ENCODE measurements at regions not wholly inside any gene's neighbourhood (a gene's known extent, or its start where the extent isn't known, plus 50 kb on each side); places are given as distances from the start of the nearest gene placed in this dataset.

DNA sequence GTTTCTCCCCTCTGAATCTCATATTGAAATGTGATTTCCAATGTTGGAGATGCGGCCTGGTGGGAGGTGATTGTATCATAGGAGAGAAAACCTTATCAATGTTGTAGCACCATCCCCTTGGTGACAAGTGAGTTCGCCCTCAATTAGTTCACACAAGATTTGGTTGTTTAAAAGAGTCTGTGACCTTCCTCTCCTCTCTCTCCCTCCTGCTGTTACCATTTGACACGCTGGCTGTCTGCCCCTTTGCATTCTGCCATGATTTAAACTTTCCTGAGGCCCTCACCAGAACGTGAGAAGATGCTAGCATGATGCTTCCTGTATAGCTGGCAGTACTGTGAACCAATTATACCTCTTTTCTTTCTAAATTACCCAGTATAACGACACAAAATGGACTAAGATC, 730.9 kb upstream of the PRMT6 start:
- no peak overlapping the region for H3K27ac ChIP-seq (ENCODE audit: insufficient read length, low read depth, low read length)
- no peak overlapping the region for H2AK5ac ChIP-seq (ENCODE audit: insufficient read length, low read length)
- Mint-ChIP-seq H3K27ac (no peak overlapping the region), H3K4me3 (no peak overlapping the region), H3K36me3 (ENCODE audit: insufficient read depth in 1 of 3, low read depth in 3 of 3) (no peaks in the 10 kb centered on the region; a peak in 2 of 7 replicates), H3K4me1 (no peaks in the 10 kb centered on the region), H3K9me3 (peaks cover 1 to 2% of the 10 kb centered on the region in 2 experiments; a peak in 2 of 5 replicates), H3K27me3 (ENCODE audit: low read depth) (no peaks in the 10 kb centered on the region)
- H3T11ph ChIP-seq (ENCODE audit: low read length), result no peak overlapping the region
- H3K79me2 ChIP-seq (ENCODE audit: insufficient read depth, low read length), result no peaks in the 10 kb centered on the region
- no peaks in the 10 kb centered on the region for H4K20me1 ChIP-seq (ENCODE audit: control insufficient read depth, insufficient read depth, insufficient read length)
- no peaks in the 10 kb centered on the region for H3K79me1 ChIP-seq (ENCODE audit: insufficient read depth, low read depth, low read length, poor library complexity, severe bottlenecking)
- H2BK12ac ChIP-seq (ENCODE audit: insufficient read length, low read depth, low read length), result no peak overlapping the region
- no peak for DNase-seq
- H3K9me3 ChIP-seq (ENCODE audit: control insufficient read depth, low read depth, low read length), result no peaks in the 10 kb centered on the region
- H4K5ac ChIP-seq (ENCODE audit: insufficient read length, low read depth, low read length), result no peak overlapping the region
- WGBS (ENCODE audit: extremely low coverage, insufficient read length, low lambda C conversion rate), result no CpG with 5 or more reads among the region's 5 CpGs
- no peak overlapping the region for H2BK15ac ChIP-seq (ENCODE audit: low read depth, low read length)
- H3K56ac ChIP-seq (ENCODE audit: insufficient read length, low read depth, low read length), result no peak overlapping the region
- no peak overlapping the region for H4K91ac ChIP-seq (ENCODE audit: insufficient read length, low read depth, low read length)
- no peak overlapping the region for H3K4ac ChIP-seq (ENCODE audit: low read depth, low read length)
- no peak overlapping the region for H3K23ac ChIP-seq (ENCODE audit: insufficient read length, low read depth, low read length)
- no peak overlapping the region for H2BK120ac ChIP-seq (ENCODE audit: low read depth, low read length, poor library complexity, severe bottlenecking)
- H3K27me3 ChIP-seq (ENCODE audit: insufficient read depth, low read length), result no peaks in the 10 kb centered on the region
- no peaks in the 10 kb centered on the region for H3K23me2 ChIP-seq (ENCODE audit: insufficient read length, low read depth, low read length, poor library complexity, severe bottlenecking)
- no peak overlapping the region for H3K14ac ChIP-seq (ENCODE audit: insufficient read depth, low read length)
- H3K18ac ChIP-seq (ENCODE audit: insufficient read length, low read depth, low read length), result no peak overlapping the region
- H2BK20ac ChIP-seq (ENCODE audit: low read depth, low read length, poor library complexity, severe bottlenecking), result no peak overlapping the region
- H3K4me1 ChIP-seq (ENCODE audit: insufficient read depth, low read length), result no peaks in the 10 kb centered on the region
- H3K9ac ChIP-seq (ENCODE audit: extremely low read depth, insufficient read length, low read length), result no peak overlapping the region
- H2AFZ ChIP-seq (ENCODE audit: low read length), result no peak overlapping the region
- no peak overlapping the region for H3K4me2 ChIP-seq (ENCODE audit: insufficient read depth, insufficient read length, low read length)
- TF ChIP-seq, protein P1, sequence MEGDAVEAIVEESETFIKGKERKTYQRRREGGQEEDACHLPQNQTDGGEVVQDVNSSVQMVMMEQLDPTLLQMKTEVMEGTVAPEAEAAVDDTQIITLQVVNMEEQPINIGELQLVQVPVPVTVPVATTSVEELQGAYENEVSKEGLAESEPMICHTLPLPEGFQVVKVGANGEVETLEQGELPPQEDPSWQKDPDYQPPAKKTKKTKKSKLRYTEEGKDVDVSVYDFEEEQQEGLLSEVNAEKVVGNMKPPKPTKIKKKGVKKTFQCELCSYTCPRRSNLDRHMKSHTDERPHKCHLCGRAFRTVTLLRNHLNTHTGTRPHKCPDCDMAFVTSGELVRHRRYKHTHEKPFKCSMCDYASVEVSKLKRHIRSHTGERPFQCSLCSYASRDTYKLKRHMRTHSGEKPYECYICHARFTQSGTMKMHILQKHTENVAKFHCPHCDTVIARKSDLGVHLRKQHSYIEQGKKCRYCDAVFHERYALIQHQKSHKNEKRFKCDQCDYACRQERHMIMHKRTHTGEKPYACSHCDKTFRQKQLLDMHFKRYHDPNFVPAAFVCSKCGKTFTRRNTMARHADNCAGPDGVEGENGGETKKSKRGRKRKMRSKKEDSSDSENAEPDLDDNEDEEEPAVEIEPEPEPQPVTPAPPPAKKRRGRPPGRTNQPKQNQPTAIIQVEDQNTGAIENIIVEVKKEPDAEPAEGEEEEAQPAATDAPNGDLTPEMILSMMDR (conservative IDR thresholded peaks at IDR 0.05), result no peak
- H2BK5ac ChIP-seq (ENCODE audit: insufficient read length, low read length), result no peak overlapping the region
- no peak overlapping the region for H4K8ac ChIP-seq (replicated peaks; ENCODE audit: insufficient read length, low read depth, low read length)

All from H9 (cell line).